A549 (cell line): ENCODE measurements at regions not wholly inside any gene's neighbourhood (a gene's known extent, or its start where the extent isn't known, plus 50 kb on each side); places are given as distances from the start of the nearest gene placed in this dataset.
"Not testable (repeated sequence)": the region's sequence is repeated elsewhere in the genome, so short reads cannot be mapped to it uniquely, and the experiment has no call there.

Experiments
- ATAC-seq, 2 experiments: fragments of 200-7000 bp in 1 of 2; fragments of >200 bp in 1 of 2; cut with Nextera tagmentation in 1 of 2; cut with Tn5 transposase in 1 of 2; 3 replicates each; pipeline versions ENCODE4 v1.8.0 to v1.9.1; 2018 to 2020; ENCODE audit warnings: mild to moderate bottlenecking in 1 of 2, moderate library complexity in 1 of 2
- CTCF ChIA-PET: fragments of 300-600 bp; sonication (Branson Sonifier 250); formaldehyde crosslinking; extraction: SDS; loops from one replicate; lab custom pipeline; 2021; ENCODE audit warnings: antibody characterized with exemption, inconsistent platforms; lab: Yijun Ruan, JAX
- POLR2A ChIA-PET: fragments of 350-600 bp; formaldehyde crosslinking; extraction: SDS; loops from one replicate; lab custom pipeline; 2021; ENCODE audit warnings: antibody characterized with exemption, inconsistent platforms; lab: Yijun Ruan, JAX
- DNase-seq, 2 experiments: peaks; one replicate each; pipeline versions ENCODE4 v3.0.0 to v3.0.0-alpha.2; 2011 to 2016; ENCODE audit warnings: low read depth in 1 of 2, low spot score in 1 of 2
- FAIRE-seq: peaks from 2 replicates; lab custom pipeline; 2011; peaks lifted over from hg19 to GRCh38; lab: Jason Lieb, UNC
- H3K27ac ChIP-seq, 2 experiments: fragments of >200 bp; sonication (Bioruptor Twin); formaldehyde crosslinking; 3 replicates each; pipeline ENCODE4 v1.5.1; 2016 to 2017
- H3K4me1 ChIP-seq: fragments of >200 bp; sonication (Bioruptor Twin); formaldehyde crosslinking; 3 replicates; pipeline ENCODE4 v1.6.1; 2016
- H3K4me2 ChIP-seq: fragments of >200 bp; sonication (Bioruptor Twin); formaldehyde crosslinking; 3 replicates; pipeline ENCODE4 v1.6.1; 2016
- H3K4me3 ChIP-seq: fragments of >200 bp; sonication (Bioruptor Twin); formaldehyde crosslinking; 3 replicates; pipeline ENCODE4 v1.5.1; 2016
- H3K9me3 ChIP-seq: fragments of >200 bp; sonication (Bioruptor Twin); formaldehyde crosslinking; 3 replicates; pipeline ENCODE4 v1.6.1; 2016
- BHLHE40 ChIP-seq: IDR thresholded peaks from 2 replicates; pipeline ENCODE4 v1.6.1; 2012; ENCODE audit warnings: low read depth, low read length, inconsistent platforms
- EHMT2 ChIP-seq: fragments of 200-600 bp; sonication (generic); IDR thresholded peaks from 2 replicates; pipeline ENCODE4 v1.6.1; 2016; ENCODE audit warnings: antibody characterized with exemption, low read depth, mild to moderate bottlenecking, moderate library complexity
- FOXS1 ChIP-seq: fragments of 250-450 bp; sonication (Bioruptor Pico); IDR thresholded peaks from 2 replicates; pipeline ENCODE4 v1.5.0; 2020; ENCODE audit warnings: mild to moderate bottlenecking, moderate library complexity
- HEYL ChIP-seq: fragments of 250-450 bp; sonication (Bioruptor Pico); IDR thresholded peaks from 2 replicates; pipeline ENCODE4 v1.8.0; 2021; ENCODE audit warnings: mild to moderate bottlenecking, moderate library complexity
- HMGXB4 ChIP-seq: fragments of 250-450 bp; sonication (Bioruptor Pico); IDR thresholded peaks from 2 replicates; pipeline ENCODE4 v1.5.0; 2021; ENCODE audit warnings: mild to moderate bottlenecking, moderate library complexity, borderline replicate concordance
- HOXB13 ChIP-seq: fragments of 250-450 bp; sonication (Bioruptor Pico); IDR thresholded peaks from 2 replicates; pipeline ENCODE4 v1.5.0; 2020; ENCODE audit warnings: low read depth, mild to moderate bottlenecking, moderate library complexity
- JUNB ChIP-seq: fragments of >200 bp; sonication (Bioruptor Twin); formaldehyde crosslinking; IDR thresholded peaks from 2 replicates; pipeline ENCODE4 v1.6.1; 2016
- MAFK ChIP-seq: fragments of 450-650 bp; IDR thresholded peaks from 2 replicates; pipeline ENCODE4 v1.6.1; 2014; ENCODE audit not compliant: partially characterized antibody
- RCOR1 ChIP-seq: fragments of 150-350 bp; IDR thresholded peaks from 2 replicates; pipeline ENCODE4 v1.6.1; 2014; ENCODE audit warnings: antibody characterized with exemption, low read length, low read depth
- SREBF2 ChIP-seq: fragments of 450-650 bp; IDR thresholded peaks from 2 replicates; pipeline ENCODE4 v1.6.1; 2014; ENCODE audit warnings: mild to moderate bottlenecking, moderate library complexity
- ZFP36 ChIP-seq: fragments of 450-650 bp; IDR thresholded peaks from 2 replicates; pipeline ENCODE4 v1.6.1; 2014; ENCODE audit warnings: borderline replicate concordance; ENCODE audit not compliant: partially characterized antibody
- ZSCAN20 ChIP-seq: fragments of 250-450 bp; sonication (Bioruptor Pico); IDR thresholded peaks from 2 replicates; pipeline ENCODE4 v1.8.0; 2022; ENCODE audit warnings: mild to moderate bottlenecking, moderate library complexity
- whole genome bisulfite sequencing: methylation state at CpG from one replicate; pipeline ENCODE4 v1.1.6; 2017; ENCODE audit errors: missing lambda C conversion rate; 5-methylcytosine and 5-hydroxymethylcytosine counted together

- H3K4me3 ChIP-seq = no peak overlapping the region
- no peak overlapping the region for H3K4me2 ChIP-seq
- DNase-seq = no peak
- FAIRE-seq = no peak
- no peak for ATAC-seq
- WGBS = 88% methylated on average over 1 of the region's 1 CpG
- ChIA-PET POLR2A (no interaction called here), CTCF (no interaction called here)
- no peaks in the 10 kb centered on the region for H3K9me3 ChIP-seq
- TF ChIP-seq ZFP36 = no peak
- no peak for TF ChIP-seq FOXS1
- no peak for TF ChIP-seq ZSCAN20
- no peak for TF ChIP-seq EHMT2
- TF ChIP-seq SREBF2 = no peak
- no peak for TF ChIP-seq HEYL
- no peaks in the 10 kb centered on the region for H3K4me1 ChIP-seq
- no peak overlapping the region for H3K27ac ChIP-seq
Measured at GRCh38 chr1:121452484-121452883, 267.7 kb downstream of the SRGAP2C start.

GRCh38 chr1:121458291-121459048 lies 273.7 kb downstream of the SRGAP2C start:
- DNase-seq (no peak), FAIRE-seq (no peak)
- ChIA-PET POLR2A (no interaction called here), CTCF (no interaction called here)
- H3K4me1 ChIP-seq = no peaks in the 10 kb centered on the region
- no peaks in the 10 kb centered on the region for H3K9me3 ChIP-seq
- no peak overlapping the region for H3K27ac ChIP-seq
- H3K4me3 ChIP-seq = no peak overlapping the region
- TF ChIP-seq JUNB = no peak
- TF ChIP-seq, all 56 proteins: peak for 0
- no peak overlapping the region for H3K4me2 ChIP-seq
- 34% methylated on average over 2 of the region's 2 CpGs for WGBS
- no peak for ATAC-seq

- Histone ChIP-seq H3K4me3 (no peak overlapping the region), H3K9me3 (no peaks in the 10 kb centered on the region), H3K4me1 (no peaks in the 10 kb centered on the region), H3K4me2 (no peak overlapping the region), H3K27ac (no peak overlapping the region)
- DNase-seq (no peak), FAIRE-seq (no peak), ATAC-seq (no peak)
- POLR2A ChIA-PET = no interaction called here
- WGBS = 42% methylated on average over 2 of the region's 2 CpGs
- CTCF ChIA-PET = no interaction called here
- TF ChIP-seq MAFK (no peak), HOXB13 (CRISPR knock-in tag) (no peak), RCOR1 (no peak), BHLHE40 (no peak), HMGXB4 (CRISPR knock-in tag) (no peak)
Measured at GRCh38 chr1:121459235-121459634, 274.5 kb downstream of the SRGAP2C start.

GRCh38 chr1:121469395-121469794 lies 284.6 kb downstream of the SRGAP2C start:
- WGBS = 57% methylated on average over 1 of the region's 1 CpG
- H3K4me2 ChIP-seq, H3K4me1 ChIP-seq, H3K27ac ChIP-seq, ATAC-seq, H3K9me3 ChIP-seq, POLR2A ChIA-PET, FAIRE-seq, CTCF ChIA-PET, DNase-seq, H3K4me3 ChIP-seq: not testable (repeated sequence)

- POLR2A ChIA-PET, H3K4me2 ChIP-seq, CTCF ChIA-PET, H3K4me1 ChIP-seq, FAIRE-seq, H3K27ac ChIP-seq, ATAC-seq, DNase-seq, H3K4me3 ChIP-seq, H3K9me3 ChIP-seq: not testable (repeated sequence)
- WGBS = 29% methylated on average over 2 of the region's 2 CpGs
Measured at GRCh38 chr1:121470401-121470800, 285.6 kb downstream of the SRGAP2C start.
